ENCODE measurements at regions not wholly inside any gene's neighbourhood (a gene's known extent, or its start where the extent isn't known, plus 50 kb on each side); places are given as distances from the start of the nearest gene placed in this dataset.
"Not testable (repeated sequence)": the region's sequence is repeated elsewhere in the genome, so short reads cannot be mapped to it uniquely, and the experiment has no call there.

DNA sequence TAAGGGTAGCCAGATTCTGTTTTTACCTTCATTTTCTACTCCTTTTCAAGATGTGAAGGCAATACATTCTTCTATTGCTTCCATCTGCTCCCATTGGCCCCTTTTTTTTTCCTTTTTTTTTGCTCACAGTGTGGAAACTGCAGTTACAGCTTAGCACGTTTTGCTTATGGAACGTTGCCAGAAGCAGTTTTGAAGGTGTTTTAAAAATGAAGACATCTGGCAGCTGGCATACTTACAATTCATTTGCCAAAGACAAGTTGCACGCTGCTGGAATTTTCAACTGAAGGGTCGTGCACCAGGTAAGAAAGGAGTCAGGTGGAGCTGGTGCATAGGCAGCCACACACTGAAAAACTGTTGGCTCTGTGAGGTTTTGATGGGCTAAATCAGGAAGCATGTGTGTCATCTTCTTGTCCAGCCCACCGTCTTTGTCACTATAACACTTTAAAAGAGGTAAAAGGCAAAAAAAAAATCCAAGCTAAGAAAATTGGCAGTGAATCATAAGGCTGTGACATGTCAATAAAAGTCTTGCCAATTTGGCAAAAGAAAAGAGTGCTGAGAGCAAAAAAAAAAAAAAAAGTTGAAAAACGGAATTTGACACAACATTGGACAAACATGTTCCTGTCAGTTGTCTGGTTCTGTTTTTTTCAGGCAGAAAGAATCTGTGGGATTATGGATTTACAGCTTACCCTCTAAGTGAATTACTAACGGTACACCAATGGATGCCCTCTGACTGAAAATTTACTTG, 225.4 kb upstream of the SOX2 start:
- DNase-seq (ENCODE audit: low read depth, low spot score) = no peak
- H3K27ac ChIP-seq (ENCODE audit: low read depth, low read length) = no peak overlapping the region
- ChIA-PET POLR2A (no interaction called here), CTCF (no interaction called here)
- no peaks in the 10 kb centered on the region for H3K27me3 ChIP-seq (ENCODE audit: control insufficient read depth, insufficient read depth, low read length)
- H3K4me3 ChIP-seq (ENCODE audit: low read depth, low read length) = no peak overlapping the region
- TF ChIP-seq, protein P1, sequence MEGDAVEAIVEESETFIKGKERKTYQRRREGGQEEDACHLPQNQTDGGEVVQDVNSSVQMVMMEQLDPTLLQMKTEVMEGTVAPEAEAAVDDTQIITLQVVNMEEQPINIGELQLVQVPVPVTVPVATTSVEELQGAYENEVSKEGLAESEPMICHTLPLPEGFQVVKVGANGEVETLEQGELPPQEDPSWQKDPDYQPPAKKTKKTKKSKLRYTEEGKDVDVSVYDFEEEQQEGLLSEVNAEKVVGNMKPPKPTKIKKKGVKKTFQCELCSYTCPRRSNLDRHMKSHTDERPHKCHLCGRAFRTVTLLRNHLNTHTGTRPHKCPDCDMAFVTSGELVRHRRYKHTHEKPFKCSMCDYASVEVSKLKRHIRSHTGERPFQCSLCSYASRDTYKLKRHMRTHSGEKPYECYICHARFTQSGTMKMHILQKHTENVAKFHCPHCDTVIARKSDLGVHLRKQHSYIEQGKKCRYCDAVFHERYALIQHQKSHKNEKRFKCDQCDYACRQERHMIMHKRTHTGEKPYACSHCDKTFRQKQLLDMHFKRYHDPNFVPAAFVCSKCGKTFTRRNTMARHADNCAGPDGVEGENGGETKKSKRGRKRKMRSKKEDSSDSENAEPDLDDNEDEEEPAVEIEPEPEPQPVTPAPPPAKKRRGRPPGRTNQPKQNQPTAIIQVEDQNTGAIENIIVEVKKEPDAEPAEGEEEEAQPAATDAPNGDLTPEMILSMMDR (IDR thresholded peaks at IDR 0.05; ENCODE audit: low read depth, low read length) = no peak
- H3K9me3 ChIP-seq (ENCODE audit: control insufficient read depth, insufficient read depth, low read length) = no peaks in the 10 kb centered on the region

DNA sequence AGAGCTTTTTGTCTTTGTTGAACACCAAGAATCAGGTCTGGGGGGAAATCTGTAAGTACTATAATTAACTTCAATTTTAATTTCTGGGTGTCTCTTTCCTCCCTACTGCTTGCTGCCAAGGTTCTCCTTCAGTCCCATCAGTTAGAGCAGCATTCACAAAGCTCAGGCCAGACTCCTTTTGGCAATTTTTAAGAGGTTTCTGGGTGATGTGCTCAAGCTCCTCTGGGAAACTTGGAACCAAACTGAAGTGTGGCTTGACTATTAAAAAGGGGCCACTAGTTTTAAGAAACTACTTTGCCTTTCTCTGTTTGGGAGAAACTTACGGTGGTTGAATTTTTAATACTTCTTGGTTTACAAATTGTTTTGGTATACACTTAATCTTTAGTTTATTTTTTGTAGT, 227.7 kb upstream of the SOX2 start:
- TF ChIP-seq, protein P1 (IDR thresholded peaks at IDR 0.05; ENCODE audit: low read depth, low read length) = no peak
- ChIA-PET CTCF (no interaction called here), POLR2A (no interaction called here)
- no peaks in the 10 kb centered on the region for H3K27me3 ChIP-seq (ENCODE audit: control insufficient read depth, insufficient read depth, low read length)
- H3K27ac ChIP-seq (ENCODE audit: low read depth, low read length) = no peak overlapping the region
- H3K4me3 ChIP-seq (ENCODE audit: low read depth, low read length) = no peak overlapping the region
- no peaks in the 10 kb centered on the region for H3K9me3 ChIP-seq (ENCODE audit: control insufficient read depth, insufficient read depth, low read length)
- DNase-seq (ENCODE audit: low read depth, low spot score) = no peak

DNA sequence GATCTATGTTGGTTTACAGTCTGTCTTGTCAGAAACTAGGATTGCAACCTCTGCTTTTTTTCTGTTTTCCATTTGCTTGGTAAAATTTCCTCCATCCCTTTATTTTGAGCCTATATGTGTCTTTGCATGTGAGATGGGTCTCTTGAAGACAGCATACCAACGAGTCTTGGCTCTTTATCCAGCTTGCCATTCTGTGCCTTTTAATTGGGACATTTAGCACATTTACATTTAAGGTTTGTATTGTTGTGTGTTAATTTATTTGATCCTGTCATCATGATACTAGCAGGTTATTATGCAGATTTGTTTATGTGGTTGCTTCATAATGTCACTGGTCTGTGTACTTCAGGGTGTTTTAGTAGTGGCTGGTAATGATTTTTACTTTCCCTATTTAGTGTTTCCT, 236.6 kb upstream of the SOX2 start:
- POLR2A ChIA-PET = not testable (repeated sequence)

DNA sequence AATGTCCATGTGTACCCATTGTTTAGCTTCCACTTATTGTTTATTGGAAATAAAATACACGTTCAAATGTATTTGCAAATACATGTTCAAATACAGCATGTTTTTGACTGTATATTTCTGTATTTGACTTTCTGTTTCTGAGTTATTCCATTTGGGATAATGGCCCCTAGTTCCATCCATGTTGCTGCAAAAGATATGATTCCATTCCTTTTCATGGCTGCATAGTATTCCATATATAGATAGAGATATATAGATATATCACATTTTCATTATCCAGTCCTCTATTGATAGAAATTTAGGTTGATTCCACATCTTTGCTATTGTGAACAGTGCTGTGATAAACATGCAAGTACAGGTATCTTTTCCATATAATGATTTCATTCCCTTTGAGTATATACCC, 241.4 kb upstream of the SOX2 start:
- no peak overlapping the region for H3K4me3 ChIP-seq (ENCODE audit: low read depth, low read length)
- no peak for DNase-seq (ENCODE audit: low read depth, low spot score)
- H3K9me3 ChIP-seq (ENCODE audit: control insufficient read depth, insufficient read depth, low read length) = no peaks in the 10 kb centered on the region
- ChIA-PET CTCF (interaction anchor here (1.3 kb wide), 1 partner anchor 143 kb away, joined by 3 read pairs; no protein-coding TSS in a partner anchor), POLR2A (no interaction called here)
- no peak overlapping the region for H3K27ac ChIP-seq (ENCODE audit: low read depth, low read length)
- H3K27me3 ChIP-seq (ENCODE audit: control insufficient read depth, insufficient read depth, low read length) = no peaks in the 10 kb centered on the region
- TF ChIP-seq, protein P1 (IDR thresholded peaks at IDR 0.05; ENCODE audit: low read depth, low read length) = no peak

More for the DNA sequence above, 236.6 kb upstream of the SOX2 start:
- H3K27me3 ChIP-seq (ENCODE audit: control insufficient read depth, insufficient read depth, low read length); CTCF ChIA-PET; H3K4me3 ChIP-seq (ENCODE audit: low read depth, low read length); H3K27ac ChIP-seq (ENCODE audit: low read depth, low read length); DNase-seq (ENCODE audit: low read depth, low spot score): not testable (repeated sequence)
- H3K9me3 ChIP-seq (ENCODE audit: control insufficient read depth, insufficient read depth, low read length) = peaks cover 11% of the 10 kb centered on the region; the same call in 1 of the 2 replicates

DNA sequence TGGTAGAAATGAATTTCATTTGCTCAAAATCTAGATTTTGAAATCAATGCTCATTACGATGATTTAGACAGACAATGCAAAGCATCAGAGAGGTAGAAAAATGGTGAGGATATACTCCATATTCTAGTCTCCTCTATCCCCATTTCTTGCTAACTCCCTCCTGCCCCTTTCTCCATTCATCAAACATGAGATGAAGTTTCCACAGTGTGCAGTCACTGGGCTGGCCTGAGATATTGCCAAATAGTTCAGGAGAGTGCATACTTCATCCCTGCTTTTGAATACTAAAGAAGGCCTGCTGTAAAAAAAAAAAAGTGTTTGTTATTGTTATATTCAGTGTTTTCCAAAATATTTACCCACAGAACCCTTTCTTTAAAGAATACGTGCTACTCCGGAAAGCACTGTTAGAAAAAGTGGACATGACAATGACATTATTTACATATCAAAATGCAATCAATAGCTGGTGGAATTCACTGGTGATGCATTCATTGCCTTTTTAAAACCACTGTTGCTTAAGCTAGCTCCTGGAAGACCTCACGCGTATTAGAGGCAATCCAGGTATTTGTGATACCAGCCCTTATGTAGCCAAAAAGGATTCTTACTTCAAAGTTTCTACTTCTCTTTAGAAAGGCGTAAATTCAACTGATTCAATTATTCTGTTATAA, 247.6 kb upstream of the SOX2 start:
- POLR2A ChIA-PET = no interaction called here
- no peak overlapping the region for H3K27ac ChIP-seq (ENCODE audit: low read depth, low read length)
- no peaks in the 10 kb centered on the region for H3K9me3 ChIP-seq (ENCODE audit: control insufficient read depth, insufficient read depth, low read length)
- TF ChIP-seq, protein P1 (IDR thresholded peaks at IDR 0.05; ENCODE audit: low read depth, low read length) = no peak
- no peaks in the 10 kb centered on the region for H3K27me3 ChIP-seq (ENCODE audit: control insufficient read depth, insufficient read depth, low read length)
- no peak for DNase-seq (ENCODE audit: low read depth, low spot score)
- H3K4me3 ChIP-seq (ENCODE audit: low read depth, low read length) = no peak overlapping the region
- CTCF ChIA-PET = no interaction called here

All from AG04450 (cell line).